Activated CD8-positive, alpha-beta memory T cell treated with anti-CD3 and anti-CD28 coated beads, Interleukin-2, amount 50 U/mL, for 48 hours (primary cell): ENCODE measurements at regions not wholly inside any gene's neighbourhood (a gene's known extent, or its start where the extent isn't known, plus 50 kb on each side); places are given as distances from the start of the nearest gene placed in this dataset.

Experiments used
- DNase-seq: peaks from one replicate; pipeline ENCODE4 v3.0.0-alpha.2; 2020

DNA sequence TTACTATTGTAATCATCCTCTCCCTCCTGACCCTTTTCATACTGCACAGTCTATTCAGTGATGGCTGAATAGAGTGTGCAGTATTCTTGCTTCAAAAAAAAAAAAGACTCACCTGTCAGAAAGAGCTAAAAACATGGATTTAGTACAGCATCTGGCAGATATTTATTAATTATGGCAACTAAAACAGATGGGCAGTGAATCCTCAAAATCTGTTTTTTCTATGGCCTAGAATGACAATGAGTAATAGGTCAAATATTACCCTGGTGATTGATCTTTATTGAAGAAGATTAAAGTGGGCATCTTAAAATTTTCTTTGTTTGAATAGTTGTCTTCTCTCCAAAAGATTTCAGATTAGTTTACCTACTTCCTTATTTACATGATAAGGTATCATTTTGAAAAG is 543.6 kb downstream of the FOXG1 start:
- DNase-seq, result no peak

DNA sequence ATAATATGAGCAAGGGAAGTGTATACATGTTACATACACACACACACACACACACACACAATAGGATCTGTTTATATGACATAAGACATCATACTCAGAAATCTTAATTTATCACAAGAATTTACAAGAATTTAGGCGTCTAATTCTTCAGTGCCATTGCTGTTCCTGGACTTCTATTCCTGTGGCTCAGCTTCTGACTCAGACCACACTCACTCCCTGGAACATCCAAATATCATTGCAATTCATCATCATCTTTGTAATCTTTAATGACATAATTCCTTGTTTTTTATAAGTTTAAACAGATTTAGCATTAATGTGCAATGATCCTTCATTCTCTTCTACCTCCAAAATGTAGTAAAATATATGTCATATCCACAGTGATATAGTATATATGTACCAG is 544.2 kb downstream of the FOXG1 start:
- no peak for DNase-seq

DNA sequence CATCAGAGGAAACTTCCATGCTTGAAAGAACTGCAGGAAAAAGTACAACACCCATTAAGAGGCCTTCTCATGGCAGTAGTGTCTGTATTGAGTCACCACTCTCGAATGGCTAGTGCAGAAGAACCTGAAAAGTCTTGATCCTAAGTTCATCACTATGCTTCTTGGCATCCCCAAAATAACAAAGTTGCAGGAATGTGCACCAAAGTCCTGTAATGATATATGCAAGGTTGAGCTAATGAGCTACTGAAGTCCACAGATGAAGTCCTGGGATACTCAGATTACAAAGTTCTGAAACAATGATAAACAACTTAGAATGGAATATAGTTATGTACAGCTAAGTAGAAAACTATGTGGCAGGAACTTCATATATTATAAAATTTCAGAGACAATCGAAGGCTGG is 545.4 kb downstream of the FOXG1 start:
- DNase-seq, result no peak

DNA sequence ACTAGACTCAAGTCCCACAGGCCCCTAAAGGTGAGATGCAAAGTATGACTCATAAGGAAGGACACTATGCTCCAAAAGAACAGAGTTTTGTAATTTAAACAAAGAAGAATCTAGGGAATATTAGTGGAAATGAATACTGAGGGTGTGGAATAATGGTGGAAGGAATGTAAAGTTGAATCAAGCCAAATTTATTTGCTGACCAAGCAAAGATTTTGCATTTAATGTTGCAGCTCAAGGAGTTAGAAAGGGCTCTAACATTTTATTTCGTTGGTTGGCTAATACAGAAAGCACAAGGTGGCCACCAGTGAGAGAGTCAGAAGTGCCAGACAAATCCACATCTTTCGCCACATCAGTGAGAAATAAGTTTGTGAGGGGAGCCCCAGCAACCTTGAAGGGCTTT is 550.3 kb downstream of the FOXG1 start:
- no peak for DNase-seq

DNA sequence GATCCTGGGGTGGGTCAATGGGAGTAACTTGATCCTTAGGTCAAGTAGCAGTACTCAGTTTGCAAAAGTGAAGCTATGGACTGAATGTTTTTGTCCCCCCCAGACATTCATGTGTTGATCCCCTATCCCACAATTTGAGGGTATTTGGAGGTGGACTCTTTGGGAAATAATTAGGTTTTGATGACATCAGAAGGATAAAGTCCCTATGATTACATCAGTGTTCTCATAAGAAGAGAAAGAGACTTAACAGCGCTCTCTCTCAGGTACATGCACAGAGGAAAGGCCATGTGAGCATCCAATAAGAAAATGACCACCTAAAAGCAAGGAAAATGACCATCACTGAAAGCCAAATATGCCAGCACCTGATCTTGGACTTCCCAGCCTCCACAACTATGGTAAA is 550.8 kb downstream of the FOXG1 start:
- DNase-seq, result no peak

DNA sequence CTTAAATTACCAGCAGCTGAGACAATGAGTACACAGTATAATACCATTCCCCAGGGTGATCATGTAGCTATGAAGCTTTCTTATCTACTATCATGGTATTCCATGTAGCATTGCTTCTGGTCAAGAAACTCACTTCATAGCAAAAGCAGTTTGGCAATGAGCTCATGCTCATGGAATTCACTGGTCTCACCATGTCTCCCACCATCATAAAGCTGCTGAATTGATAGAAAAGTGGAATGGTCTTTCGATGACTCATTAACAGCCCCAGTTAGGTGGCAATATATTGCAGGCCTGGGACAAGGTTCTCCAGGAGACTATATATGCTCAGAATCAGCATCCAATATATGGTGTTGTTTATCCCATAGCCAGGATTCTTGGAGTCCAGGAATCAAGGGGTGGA is 553.7 kb downstream of the FOXG1 start:
- no peak for DNase-seq

DNA sequence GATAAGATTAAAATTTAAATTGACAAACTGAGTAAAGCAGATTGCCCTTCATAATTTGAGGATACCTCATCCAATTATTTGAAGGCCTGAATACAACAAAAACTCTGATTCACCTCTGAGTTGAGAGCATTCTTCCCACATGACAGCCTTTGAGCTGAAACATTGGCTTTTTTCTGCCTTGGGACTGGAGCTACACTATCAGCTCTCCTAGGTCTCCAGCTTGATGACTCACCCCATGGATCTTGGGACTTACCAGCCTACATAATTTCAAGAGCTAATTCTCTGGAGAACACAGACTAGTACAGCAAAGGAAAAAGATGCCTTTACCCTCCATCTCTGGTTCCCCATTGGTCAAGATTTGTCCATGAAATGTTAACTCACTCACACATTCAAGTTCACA is 555.1 kb downstream of the FOXG1 start:
- no peak for DNase-seq

DNA sequence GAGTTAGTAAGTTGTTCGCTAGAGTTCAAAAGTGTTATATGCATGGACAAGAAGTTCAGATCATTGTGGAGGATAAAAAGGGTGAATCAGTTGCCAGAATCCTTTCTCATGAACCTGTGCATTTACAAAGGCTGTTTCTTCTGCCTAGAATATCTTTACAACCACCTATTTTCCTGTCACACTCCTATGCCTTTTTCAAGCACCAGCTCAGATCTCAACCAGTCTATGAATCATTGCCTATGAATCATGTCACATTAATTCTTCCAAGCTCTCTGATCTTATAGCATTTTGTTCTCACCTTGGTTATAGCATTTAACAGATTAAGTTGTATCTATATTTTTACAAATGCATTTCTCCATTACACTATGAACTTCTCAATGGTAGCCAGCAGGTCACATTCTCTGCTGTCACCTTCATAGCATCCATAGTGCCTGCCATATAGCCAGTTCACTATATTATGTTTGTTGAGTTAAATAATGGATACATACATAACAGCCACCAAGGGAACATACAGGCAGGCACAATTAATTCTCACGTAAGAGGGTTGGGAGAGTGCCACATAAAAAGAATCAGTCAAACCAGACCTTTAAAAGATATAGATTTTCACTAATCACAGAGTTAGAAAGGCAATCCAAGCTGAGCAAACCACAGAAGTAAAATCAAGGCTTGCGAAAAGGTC is 573.0 kb downstream of the FOXG1 start:
- no peak for DNase-seq

DNA sequence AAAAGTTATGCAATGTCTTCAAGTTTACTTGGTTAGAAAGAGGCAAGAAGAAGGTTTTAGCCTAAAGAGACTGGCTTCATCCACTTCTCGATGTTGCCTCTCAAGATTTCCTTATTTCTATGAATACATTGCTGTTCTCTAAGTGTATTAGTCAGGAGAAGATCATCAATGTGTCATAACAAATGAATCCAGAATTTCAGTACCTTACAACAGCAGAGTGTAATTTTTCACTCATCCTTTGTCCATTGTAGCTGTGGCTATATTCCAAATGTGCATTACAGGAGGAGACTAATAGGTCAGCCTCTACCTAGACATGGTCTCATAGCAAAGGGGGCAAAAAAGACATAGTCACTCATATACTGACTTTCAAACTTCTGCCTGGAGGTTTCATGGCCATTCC is 579.1 kb downstream of the PRKD1 start:
- DNase-seq, result no peak

DNA sequence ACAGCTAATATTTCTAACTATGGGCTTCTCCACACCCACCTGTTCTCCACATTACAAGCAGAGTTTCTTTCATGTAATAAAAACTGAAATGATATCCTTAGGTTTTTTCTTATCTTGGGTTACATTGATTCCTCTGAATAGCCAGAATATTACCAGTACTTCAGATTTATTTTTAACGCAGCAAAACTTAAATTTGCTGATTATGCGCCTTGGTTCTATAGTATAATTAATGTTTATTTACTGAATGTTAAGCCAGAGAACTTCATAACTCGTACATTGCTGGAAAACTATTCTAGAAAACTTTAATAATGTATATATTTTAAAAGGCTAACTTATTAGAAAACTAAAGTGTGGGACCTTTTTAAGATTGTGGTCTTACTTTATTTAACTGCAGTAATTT is 577.2 kb downstream of the PRKD1 start:
- no peak for DNase-seq

DNA sequence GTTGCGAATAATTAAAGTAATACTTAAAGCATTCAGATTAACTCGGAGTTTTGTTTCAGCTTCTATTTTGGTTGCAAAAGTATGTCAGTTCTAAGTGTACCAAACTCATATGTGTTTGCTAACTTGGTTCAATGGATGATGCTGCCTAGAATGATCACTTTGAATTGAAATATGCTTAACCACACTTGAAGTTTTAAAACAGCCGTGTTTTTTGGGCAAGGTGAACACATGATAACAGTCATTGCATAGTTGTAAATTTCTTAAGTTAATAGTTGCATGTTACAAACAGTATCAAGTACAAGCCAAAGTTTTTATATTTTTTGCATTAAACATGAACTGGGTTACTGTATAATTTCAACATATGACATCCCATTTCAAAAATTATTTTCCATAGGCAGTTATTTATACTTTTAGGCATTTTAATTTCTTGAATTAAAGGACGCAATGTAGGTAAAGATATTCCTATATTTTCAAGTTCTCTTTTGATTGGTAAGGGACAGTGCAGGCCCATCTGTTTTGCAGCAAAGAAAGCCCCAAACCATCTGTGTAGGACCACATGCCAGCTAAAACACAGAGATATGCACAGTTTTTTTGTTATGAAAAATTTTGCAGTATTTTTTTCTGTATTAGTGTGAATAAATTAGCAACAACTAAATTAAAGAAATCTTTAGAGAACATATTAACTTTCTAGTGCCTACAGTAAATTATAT is 575.5 kb downstream of the PRKD1 start:
- no peak for DNase-seq

DNA sequence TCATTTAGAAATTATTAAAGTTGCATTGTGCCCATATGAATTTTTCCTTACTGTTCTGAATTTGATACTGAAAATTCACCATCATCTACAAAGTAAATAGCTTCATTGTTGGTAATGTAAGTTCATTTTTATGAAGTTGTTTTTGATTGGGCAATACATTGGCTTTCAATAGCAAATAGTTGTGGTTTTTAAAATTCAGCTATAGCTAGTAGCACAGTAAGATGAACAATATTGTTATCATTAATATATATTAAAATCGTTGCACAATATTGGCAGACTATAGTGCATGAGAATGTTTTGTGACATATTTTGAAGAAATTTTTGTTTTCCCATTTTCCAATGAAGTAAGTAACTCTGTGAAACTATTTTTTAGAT is 575.0 kb downstream of the PRKD1 start:
- DNase-seq, result no peak

DNA sequence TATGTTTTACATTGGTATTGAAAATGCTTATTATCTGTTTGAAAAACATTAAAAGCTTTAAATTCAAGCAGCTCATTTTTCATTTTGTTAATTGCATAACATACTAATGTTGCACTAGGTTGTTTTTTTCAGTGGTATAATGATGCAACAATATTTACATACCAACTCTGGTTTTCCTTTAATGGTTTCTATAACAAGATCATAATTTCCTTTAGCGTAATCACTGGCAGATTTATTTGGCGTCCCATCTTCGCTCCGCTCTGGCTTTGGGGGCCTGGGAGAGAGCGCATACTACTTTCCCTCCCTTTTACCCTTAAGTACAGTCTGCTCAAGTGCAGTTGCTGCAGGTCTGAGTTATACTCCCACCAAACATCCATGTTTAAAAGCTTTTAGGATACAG is 574.1 kb downstream of the PRKD1 start:
- DNase-seq, result no peak

DNA sequence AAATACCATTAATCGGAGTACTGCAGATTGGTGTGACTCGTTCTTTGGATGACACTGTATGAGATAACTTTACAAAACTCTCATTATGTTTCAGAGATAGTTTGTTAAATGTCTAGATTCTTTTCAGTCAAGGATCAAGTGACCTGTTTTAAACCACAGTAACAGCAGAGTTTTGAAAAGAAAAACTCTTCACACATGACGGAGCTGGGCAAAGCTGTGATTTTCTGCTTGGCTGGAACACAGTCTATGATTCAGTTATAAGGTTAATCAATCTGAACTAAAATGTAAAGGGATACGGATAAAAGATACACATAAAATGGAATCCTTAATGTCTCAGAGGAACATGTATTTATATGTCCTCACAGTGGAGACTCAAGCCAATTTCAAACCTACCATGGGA is 573.2 kb downstream of the PRKD1 start:
- DNase-seq, result no peak

DNA sequence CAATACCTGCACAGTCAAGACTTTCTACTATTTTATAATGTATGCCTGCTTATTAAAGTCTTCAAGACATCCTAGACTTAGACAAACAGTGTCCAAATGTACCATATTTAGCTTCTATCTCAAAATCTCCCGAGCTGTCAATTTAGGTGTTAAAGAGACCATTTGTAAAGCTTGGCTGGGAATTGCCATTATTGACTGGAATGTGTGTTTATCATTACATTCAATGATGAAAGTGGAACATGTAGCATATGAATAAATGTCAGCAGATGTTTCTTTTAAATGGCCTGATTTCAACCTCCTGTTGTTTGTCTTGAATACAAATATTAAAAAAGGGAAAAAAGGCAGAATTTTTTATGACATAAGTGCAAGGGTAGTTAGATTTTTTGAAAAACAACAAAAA is 572.3 kb downstream of the PRKD1 start:
- no peak for DNase-seq

DNA sequence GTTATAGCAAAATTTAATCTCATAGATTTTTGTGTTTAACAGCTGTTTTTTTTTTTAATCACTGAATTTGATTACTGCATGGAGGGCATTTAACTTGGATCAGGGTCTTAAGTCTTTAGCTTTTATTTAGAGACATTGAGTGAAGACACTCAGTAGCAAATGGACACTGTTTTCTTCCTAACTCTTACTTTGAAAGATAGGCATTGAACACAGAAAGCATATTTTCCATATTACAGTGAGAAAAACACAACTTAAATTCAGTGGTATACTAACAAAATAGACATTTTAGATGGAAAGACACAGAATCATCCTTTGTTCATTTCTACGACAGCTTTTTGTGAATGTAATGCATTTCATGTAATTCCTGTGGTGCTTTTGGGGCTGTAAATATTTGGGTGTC is 571.8 kb downstream of the PRKD1 start:
- no peak for DNase-seq

DNA sequence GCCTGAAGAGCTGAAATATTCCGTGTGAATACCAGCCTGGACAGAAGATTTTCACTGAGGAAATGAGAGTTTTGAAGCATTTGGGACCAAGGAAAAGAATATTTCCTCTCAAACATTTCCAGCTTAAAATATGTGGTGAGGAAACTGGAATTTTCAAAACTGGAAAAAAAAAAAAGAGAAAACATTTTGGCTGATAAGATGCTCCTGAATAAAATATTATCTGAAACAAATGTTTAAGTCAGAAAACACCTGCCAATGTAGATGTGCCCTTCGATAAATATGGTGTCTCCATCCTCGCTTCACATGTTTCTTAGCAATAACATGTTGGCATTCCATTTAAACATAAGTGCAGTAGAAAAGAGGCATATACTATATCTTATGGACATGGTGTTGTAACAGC is 567.0 kb downstream of the PRKD1 start:
- DNase-seq, result no peak

DNA sequence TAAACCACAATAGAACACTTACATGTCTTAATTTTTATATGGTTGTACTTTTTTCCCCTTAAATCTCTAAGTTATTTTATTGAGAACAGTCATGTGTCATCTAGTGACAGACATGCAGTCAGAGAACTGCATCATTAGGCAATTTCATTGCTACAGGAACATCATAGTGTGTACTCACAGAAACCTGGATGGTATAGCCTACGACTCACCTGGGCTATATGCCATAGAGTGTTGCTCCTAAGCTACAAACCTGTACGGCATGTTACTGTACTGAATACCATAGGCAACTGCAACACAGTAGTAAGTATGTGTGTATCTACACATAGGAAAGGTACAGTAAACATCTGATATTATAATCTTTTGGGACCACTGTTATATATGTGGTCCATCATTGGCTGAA is 557.6 kb downstream of the PRKD1 start:
- DNase-seq, result no peak

DNA sequence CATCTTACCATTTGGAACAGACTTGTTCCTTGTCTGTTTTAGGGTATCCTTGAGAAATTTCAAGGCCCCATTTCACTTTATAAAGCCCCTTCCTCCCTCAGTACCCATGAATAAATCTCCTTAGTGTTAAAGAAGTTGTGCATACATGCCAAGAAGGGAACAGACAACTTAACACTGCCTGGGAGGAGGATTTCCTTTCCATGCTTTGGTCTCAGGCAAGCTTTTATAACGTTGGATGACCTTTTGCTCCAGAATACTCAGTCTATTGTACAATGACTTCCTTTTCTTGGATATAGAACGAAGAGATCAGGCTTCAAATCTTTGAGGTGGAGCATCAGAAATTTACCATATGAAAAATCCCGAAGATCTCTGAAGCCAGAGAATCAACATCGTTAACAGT is 551.4 kb downstream of the PRKD1 start:
- DNase-seq, result no peak

DNA sequence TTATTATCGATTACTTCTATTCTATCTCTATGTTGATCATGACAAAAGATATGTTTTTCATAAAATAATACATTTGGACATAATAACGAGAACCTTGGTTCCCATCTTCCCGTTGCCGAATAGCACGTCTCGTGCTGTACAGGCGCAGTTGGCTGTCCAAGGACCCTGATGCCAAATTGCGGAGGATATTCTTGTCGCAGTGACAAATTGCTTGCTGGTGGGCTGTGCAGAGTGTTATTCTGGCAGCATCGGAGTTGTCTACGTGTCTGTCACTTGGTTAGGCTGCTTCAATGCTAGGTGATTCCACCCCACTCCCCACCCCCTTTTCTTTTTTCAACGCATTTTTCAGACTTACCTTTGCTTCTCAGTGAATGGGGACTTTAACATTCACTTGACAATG is 546.8 kb downstream of the PRKD1 start:
- DNase-seq, result no peak

DNA sequence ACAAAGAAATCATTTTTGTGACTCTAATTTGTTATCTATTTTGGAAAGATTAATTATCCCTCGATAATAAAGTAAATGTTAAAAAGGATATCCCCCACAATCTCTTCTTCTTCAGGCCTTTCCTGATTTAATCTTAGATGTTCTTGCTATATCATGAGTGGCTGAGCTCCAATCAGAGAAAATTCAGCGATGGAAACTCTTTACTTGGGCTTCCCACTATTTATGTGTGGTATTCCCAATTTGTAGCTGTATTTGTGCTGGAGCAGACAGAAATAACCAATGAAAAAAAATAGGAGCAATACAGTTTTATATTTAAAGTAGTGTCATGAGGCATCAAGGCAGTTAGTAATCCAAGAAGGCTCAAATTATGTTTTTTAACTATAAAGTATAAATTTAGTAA is 539.1 kb downstream of the PRKD1 start:
- DNase-seq, result no peak

DNA sequence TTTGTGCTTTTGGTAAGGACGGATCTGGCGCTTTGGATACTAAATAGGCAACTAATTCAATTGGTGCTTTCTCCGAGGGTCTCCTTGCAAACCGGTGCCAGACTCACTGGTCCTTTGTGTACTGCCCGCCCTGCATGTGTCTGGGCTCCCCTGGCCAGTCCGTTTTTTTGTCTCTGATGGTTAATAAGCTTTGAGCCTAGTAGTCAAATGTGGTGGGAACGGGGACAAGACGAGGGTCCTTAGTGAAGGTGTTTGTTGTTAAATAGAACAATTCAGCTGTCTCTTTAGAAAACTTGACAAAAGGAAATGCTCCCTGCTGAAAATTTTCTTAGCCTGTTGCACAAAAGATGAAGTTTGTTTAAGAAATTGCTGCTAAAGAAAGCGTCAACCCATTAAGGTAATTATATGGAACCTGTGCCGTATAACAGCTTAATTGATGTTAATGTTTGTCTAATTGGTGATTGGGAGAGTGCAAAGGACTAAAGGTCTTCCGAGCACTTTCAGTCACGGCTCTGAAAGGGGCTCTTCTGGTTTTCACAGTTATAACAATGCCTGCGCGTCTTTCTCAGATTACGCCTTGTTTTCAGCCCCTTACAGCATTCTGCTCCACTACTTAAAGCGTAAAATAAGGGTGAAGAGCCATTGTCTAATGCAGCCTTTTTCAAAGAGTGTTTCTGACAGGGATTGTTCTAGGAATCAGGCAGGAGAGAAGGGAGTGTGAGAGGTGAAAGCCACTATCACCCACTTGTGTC is 537.4 kb downstream of the PRKD1 start:
- no peak for DNase-seq

DNA sequence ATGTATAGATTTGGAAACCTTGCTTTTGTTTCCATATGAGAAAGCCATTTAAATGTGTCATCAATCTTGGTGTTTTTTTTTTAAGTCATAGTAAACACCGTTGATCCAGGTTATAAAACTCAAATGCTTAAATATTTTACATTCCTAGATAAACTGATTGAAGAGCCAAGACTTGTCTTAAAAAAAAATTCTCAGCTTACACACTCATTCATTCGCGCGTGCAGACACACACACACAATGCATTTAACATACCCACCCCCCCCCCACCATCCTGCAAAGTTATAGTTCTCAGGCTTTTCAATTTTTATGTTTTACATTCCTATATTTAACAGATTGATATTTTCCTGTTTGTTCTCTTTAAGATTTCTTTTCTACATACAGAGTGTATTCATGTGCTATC is 536.4 kb downstream of the PRKD1 start:
- no peak for DNase-seq

DNA sequence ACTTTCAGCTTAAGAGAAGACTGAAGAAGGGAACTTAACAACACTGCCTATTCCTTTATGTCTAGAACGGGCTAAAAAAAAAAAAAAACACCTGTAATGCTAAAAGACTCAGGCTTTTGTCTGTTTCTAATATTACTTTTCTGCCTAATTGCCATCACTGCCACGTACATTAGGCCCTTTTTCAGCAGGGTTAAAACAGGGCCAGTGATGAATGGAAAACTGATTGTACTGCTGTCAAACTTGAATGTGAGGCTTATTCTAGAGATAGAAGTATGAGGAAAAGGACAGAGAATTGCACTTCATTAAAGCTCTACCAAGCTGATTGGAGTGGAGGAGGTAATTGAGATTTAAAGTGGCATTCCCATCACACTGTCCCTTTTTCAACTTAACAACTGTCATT is 535.8 kb downstream of the PRKD1 start:
- DNase-seq, result no peak

DNA sequence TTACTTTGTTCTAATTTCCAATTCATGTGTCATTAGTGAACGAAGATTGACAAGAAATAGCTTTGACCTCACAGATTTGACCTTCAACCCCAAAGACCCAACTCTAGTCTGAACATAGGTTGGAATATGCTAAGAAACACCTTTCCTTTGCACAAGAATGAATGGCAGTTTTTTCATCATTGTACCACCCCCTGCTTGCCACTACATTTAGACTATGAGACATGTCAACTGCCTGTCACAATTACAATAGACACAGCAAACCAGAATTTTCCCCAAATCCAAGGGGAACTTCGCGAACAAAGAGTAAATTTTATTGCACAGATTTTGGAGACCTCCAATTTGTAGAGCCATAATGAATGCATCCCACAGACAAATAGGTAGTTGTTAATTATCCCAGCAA is 535.4 kb downstream of the PRKD1 start:
- no peak for DNase-seq
